ENCODE measurements at regions not wholly inside any gene's neighbourhood (a gene's known extent, or its start where the extent isn't known, plus 50 kb on each side); places are given as distances from the start of the nearest gene placed in this dataset.

DNA sequence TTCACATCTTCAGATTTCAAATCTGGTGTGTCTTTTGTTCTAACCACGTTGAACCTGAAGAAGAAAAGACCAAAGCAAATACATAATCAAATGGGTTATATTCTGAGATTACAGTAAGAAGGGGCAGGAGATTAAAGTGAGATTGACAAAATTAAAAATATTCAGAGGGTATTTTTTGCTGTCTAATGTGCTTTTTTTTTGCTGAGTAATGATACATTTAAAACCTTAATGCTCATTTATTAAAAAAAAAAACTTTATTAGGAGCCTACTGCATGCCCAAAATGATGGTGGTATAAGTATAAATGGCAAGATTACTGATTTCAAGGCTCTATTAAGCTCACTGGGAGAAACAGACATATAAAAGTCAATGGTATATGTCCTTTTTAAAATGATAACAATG, 459.4 kb downstream of the FGF9 start:
- BruUV-seq (replicated peaks) = no TSS peak
- no peaks in the 10 kb centered on the region for H3K36me3 ChIP-seq (ENCODE audit: control insufficient read depth, insufficient read depth, low read length)
- peaks cover 6% of the 10 kb centered on the region for H3K9me1 ChIP-seq (ENCODE audit: insufficient read depth, low read length)
- H2BK5ac ChIP-seq (ENCODE audit: low read depth, low read length, poor library complexity, severe bottlenecking) = no peak overlapping the region
- whole genome bisulfite sequencing, 2 experiments (ENCODE audit: extremely low coverage in 2 of 2, insufficient read length in 1 of 2) = no CpG with 5 or more reads among the region's 1 CpG
- H2BK120ac ChIP-seq (ENCODE audit: low read depth, low read length) = peak overlapping the region; percentile 98
- no peak overlapping the region for H2AK5ac ChIP-seq (ENCODE audit: low read depth, low read length)
- no peaks in the 10 kb centered on the region for H3K79me1 ChIP-seq (ENCODE audit: low read depth in 1 of 2, low read length in 2 of 2)
- CTCF ChIA-PET = no interaction called here
- no peak overlapping the region for H3K4me3 ChIP-seq (ENCODE audit: insufficient read depth, low read depth, low read length)
- H3K4me2 ChIP-seq (ENCODE audit: low read depth, low read length) = no peak overlapping the region
- no peak overlapping the region for H3K56ac ChIP-seq (ENCODE audit: extremely low read depth, insufficient read depth, low read length)
- H4K8ac ChIP-seq (ENCODE audit: low read depth in 2 of 2, low read length in 2 of 2) = no peak overlapping the region
- no peak overlapping the region for H4K5ac ChIP-seq (ENCODE audit: low read depth, low read length)
- H3K9me3 ChIP-seq (ENCODE audit: control insufficient read depth, insufficient read depth, low read length) = peaks cover 3% of the 10 kb centered on the region; the same call in 1 of the 2 replicates
- H2BK15ac ChIP-seq (ENCODE audit: low read depth, low read length) = no peak overlapping the region
- intact Hi-C loops (cut with micrococcal nuclease) (no loop called here), dilution Hi-C loops (cut with HindIII; ENCODE audit: low sequenced_read_pairs, unreplicated experiment) (no loop called here), in situ Hi-C loops (cut with MboI; ENCODE audit: low sequenced_read_pairs) (no loop called here)
- peak overlapping the region; percentile 99; the same call in 1 of the 2 replicates for H3K18ac ChIP-seq (ENCODE audit: low read depth, low read length)
- no peak overlapping the region for H3K23ac ChIP-seq (ENCODE audit: low read depth, low read length)
- TF ChIP-seq MAFK (IDR thresholded peaks at IDR 0.05; ENCODE audit: low read depth, low read length) (peak; percentile 31; the same call in 1 of the 2 replicates), CEBPB (IDR thresholded peaks at IDR 0.05; ENCODE audit: low read depth, low read length) (no peak), CHD1 (IDR thresholded peaks at IDR 0.05; ENCODE audit: low read depth, low read length) (no peak), RCOR1 (IDR thresholded peaks at IDR 0.05; ENCODE audit: insufficient replicate concordance, low read length) (no peak)
- ATAC-seq (ENCODE audit: low read depth) = no peak
- no peak overlapping the region for H3K9ac ChIP-seq (ENCODE audit: low read depth, low read length)
- 0 out of 2 replicates have a peak overlapping the region, but pooled peaks have one; percentile 94 for H2BK20ac ChIP-seq (ENCODE audit: low read depth, low read length)
- no peak for DNase-seq
- no peak overlapping the region for H2AK9ac ChIP-seq (replicated peaks; ENCODE audit: low read depth, low read length, poor library complexity)
- no peak overlapping the region for H3K27ac ChIP-seq (ENCODE audit: insufficient read depth, low read length)
- no peak overlapping the region for H4K91ac ChIP-seq (ENCODE audit: insufficient read depth, low read depth, low read length)
- 0 out of 2 replicates have a peak overlapping the region, but pooled peaks have one; percentile 26 for H3K14ac ChIP-seq (replicated peaks; ENCODE audit: low read depth, low read length)
- H3K4ac ChIP-seq (ENCODE audit: low read depth, low read length) = no peak overlapping the region
- H2AFZ ChIP-seq (replicated peaks; ENCODE audit: low read length, poor library complexity) = no peak overlapping the region
- POLR2A ChIA-PET (ENCODE audit: unreplicated experiment) = no interaction called here
- H4K20me1 ChIP-seq (ENCODE audit: insufficient read depth, low read length) = no peaks in the 10 kb centered on the region
- H3K27me3 ChIP-seq (ENCODE audit: control insufficient read depth, insufficient read depth, low read length) = no peaks in the 10 kb centered on the region; the same call in 1 of the 2 replicates
- H3K4me1 ChIP-seq (ENCODE audit: control insufficient read depth, insufficient read depth, low read length) = peaks cover 16% of the 10 kb centered on the region
